ENCODE measurements at regions not wholly inside any gene's neighbourhood (a gene's known extent, or its start where the extent isn't known, plus 50 kb on each side); places are given as distances from the start of the nearest gene placed in this dataset.

DNA sequence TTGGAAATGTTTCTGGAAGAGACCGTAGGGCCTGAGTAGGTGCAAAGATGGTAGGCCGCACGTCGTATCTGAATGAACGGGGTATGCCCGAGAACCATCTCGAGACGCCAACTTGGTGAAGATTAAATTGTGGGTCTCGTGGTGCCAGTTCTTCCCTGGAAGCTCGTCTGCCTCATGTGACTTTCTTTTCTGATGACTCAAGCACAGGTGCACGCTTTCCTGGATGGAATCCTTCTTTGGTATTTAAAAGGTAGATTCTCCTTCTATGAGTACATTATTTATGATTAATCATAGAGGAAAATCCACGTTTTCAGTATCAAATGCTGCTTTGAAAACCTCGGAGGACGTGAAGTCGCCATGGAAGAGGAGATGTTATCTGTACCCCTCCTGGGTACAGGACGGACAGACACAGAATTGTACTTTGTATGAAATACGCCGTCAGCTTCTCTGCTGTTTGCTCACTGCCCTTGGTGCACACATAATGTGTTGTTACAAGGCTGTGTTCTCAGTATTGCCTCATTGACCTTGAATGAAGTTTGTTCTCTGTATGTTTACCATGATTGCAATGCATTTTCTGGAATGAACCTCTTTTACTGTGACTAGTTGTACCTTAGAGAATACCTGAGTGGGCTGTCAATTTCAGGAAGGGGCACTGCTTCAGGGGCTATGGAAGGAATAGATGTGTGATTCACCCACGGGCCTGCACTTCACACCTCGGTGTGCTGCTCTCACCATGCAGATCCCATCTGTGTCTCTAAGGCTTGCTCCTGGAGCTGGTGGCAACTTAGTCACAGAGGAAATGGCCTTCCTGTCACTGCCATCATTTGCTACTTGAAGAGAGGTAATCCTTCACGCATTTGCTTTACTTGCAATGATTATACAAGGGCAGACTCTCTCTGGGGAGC lies 137.3 kb upstream of the RTL1 start (continued):
- 0 out of 2 replicates have a peak, but pooled peaks have one; percentile 29 for TF ChIP-seq ELF1 (CRISPR knock-in tag; IDR thresholded peaks at IDR 0.05)
- TF ChIP-seq PHF21A (CRISPR knock-in tag; IDR thresholded peaks at IDR 0.05) = no peak
- no peak for TF ChIP-seq HIVEP1 (CRISPR knock-in tag; IDR thresholded peaks at IDR 0.05)
- no peak for TF ChIP-seq RAD21 (CRISPR knock-in tag; IDR thresholded peaks at IDR 0.05)
- TF ChIP-seq, protein P1, sequence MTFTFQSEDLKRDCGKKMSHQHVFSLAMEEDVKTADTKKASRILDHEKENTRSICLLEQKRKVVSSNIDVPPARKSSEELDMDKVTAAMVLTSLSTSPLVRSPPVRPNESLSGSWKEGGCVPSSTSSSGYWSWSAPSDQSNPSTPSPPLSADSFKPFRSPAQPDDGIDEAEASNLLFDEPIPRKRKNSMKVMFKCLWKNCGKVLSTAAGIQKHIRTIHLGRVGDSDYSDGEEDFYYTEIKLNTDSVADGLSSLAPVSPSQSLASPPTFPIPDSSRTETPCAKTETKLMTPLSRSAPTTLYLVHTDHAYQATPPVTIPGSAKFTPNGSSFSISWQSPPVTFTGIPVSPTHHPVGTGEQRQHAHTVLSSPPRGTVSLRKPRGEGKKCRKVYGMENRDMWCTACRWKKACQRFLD (CRISPR knock-in tag; IDR thresholded peaks at IDR 0.05; ENCODE audit: borderline replicate concordance) = no peak
- TF ChIP-seq ZBTB7B (CRISPR knock-in tag; IDR thresholded peaks at IDR 0.05) = no peak
- TF ChIP-seq, protein P2, sequence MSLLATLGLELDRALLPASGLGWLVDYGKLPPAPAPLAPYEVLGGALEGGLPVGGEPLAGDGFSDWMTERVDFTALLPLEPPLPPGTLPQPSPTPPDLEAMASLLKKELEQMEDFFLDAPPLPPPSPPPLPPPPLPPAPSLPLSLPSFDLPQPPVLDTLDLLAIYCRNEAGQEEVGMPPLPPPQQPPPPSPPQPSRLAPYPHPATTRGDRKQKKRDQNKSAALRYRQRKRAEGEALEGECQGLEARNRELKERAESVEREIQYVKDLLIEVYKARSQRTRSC (CRISPR knock-in tag; IDR thresholded peaks at IDR 0.05; ENCODE audit: low read depth) = no peak
- TF ChIP-seq, protein P3, sequence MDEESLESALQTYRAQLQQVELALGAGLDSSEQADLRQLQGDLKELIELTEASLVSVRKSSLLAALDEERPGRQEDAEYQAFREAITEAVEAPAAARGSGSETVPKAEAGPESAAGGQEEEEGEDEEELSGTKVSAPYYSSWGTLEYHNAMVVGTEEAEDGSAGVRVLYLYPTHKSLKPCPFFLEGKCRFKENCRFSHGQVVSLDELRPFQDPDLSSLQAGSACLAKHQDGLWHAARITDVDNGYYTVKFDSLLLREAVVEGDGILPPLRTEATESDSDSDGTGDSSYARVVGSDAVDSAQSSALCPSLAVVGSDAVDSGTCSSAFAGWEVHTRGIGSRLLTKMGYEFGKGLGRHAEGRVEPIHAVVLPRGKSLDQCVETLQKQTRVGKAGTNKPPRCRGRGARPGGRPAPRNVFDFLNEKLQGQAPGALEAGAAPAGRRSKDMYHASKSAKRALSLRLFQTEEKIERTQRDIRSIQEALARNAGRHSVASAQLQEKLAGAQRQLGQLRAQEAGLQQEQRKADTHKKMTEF (CRISPR knock-in tag; IDR thresholded peaks at IDR 0.05) = peak; percentile 87
- TF ChIP-seq, protein P4, sequence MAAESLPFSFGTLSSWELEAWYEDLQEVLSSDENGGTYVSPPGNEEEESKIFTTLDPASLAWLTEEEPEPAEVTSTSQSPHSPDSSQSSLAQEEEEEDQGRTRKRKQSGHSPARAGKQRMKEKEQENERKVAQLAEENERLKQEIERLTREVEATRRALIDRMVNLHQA (CRISPR knock-in tag; IDR thresholded peaks at IDR 0.05) = no peak
- no peak for TF ChIP-seq ZNF441 (CRISPR knock-in tag; IDR thresholded peaks at IDR 0.05; ENCODE audit: borderline replicate concordance)
- TF ChIP-seq ZNF670 (CRISPR knock-in tag; IDR thresholded peaks at IDR 0.05; ENCODE audit: borderline replicate concordance) = peak; percentile 73; the same call in 1 of the 2 replicates
- TF ChIP-seq ZNF749 (CRISPR knock-in tag; IDR thresholded peaks at IDR 0.05; ENCODE audit: borderline replicate concordance) = no peak
- TF ChIP-seq EHMT2 (IDR thresholded peaks at IDR 0.05; ENCODE audit: borderline replicate concordance, low read depth, low read length) = no peak
- TF ChIP-seq, protein P5, sequence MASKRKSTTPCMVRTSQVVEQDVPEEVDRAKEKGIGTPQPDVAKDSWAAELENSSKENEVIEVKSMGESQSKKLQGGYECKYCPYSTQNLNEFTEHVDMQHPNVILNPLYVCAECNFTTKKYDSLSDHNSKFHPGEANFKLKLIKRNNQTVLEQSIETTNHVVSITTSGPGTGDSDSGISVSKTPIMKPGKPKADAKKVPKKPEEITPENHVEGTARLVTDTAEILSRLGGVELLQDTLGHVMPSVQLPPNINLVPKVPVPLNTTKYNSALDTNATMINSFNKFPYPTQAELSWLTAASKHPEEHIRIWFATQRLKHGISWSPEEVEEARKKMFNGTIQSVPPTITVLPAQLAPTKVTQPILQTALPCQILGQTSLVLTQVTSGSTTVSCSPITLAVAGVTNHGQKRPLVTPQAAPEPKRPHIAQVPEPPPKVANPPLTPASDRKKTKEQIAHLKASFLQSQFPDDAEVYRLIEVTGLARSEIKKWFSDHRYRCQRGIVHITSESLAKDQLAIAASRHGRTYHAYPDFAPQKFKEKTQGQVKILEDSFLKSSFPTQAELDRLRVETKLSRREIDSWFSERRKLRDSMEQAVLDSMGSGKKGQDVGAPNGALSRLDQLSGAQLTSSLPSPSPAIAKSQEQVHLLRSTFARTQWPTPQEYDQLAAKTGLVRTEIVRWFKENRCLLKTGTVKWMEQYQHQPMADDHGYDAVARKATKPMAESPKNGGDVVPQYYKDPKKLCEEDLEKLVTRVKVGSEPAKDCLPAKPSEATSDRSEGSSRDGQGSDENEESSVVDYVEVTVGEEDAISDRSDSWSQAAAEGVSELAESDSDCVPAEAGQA (IDR thresholded peaks at IDR 0.05; ENCODE audit: low read depth) = no peak
- TF ChIP-seq, protein P5 (CRISPR knock-in tag; IDR thresholded peaks at IDR 0.05; ENCODE audit: borderline replicate concordance) = no peak
- TF ChIP-seq, protein P6, sequence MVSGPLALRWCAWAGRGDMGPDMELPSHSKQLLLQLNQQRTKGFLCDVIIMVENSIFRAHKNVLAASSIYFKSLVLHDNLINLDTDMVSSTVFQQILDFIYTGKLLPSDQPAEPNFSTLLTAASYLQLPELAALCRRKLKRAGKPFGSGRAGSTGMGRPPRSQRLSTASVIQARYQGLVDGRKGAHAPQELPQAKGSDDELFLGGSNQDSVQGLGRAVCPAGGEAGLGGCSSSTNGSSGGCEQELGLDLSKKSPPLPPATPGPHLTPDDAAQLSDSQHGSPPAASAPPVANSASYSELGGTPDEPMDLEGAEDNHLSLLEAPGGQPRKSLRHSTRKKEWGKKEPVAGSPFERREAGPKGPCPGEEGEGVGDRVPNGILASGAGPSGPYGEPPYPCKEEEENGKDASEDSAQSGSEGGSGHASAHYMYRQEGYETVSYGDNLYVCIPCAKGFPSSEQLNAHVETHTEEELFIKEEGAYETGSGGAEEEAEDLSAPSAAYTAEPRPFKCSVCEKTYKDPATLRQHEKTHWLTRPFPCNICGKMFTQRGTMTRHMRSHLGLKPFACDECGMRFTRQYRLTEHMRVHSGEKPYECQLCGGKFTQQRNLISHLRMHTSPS (CRISPR knock-in tag; IDR thresholded peaks at IDR 0.05; ENCODE audit: low read depth) = no peak
- TF ChIP-seq CC2D1A (CRISPR knock-in tag; IDR thresholded peaks at IDR 0.05) = no peak
